ENCODE measurements at regions not wholly inside any gene's neighbourhood (a gene's known extent, or its start where the extent isn't known, plus 50 kb on each side); places are given as distances from the start of the nearest gene placed in this dataset.

DNA sequence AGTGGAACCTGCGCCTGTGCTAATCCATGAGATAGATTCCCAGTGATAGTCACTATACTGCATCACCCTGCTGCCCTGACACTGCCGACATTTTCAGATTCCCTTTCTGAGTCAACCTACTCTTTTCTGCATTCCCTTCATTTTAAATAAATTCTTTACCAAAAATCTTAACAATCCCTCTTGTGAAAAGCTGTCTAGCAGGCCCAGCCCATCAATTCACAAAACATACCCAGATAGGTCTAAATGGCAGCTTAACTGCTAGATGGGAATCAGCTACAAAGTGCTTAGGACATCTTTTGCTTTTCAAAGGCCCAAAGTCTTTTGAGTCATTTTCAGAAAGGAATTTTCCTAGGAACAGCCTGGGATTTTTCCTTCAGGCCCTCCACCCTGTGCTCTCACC is 180.1 kb upstream of the PTBP2 start (continued):
- TF ChIP-seq, protein P1, sequence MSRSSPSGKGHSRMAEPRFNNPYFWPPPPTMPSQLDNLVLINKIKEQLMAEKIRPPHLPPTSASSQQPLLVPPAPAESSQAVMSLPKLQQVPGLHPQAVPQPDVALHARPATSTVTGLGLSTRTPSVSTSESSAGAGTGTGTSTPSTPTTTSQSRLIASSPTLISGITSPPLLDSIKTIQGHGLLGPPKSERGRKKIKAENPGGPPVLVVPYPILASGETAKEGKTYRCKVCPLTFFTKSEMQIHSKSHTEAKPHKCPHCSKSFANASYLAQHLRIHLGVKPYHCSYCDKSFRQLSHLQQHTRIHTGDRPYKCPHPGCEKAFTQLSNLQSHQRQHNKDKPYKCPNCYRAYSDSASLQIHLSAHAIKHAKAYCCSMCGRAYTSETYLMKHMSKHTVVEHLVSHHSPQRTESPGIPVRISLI (CRISPR knock-in tag; IDR thresholded peaks at IDR 0.05; ENCODE audit: borderline replicate concordance), result no peak
- TF ChIP-seq MATR3 (CRISPR knock-in tag; IDR thresholded peaks at IDR 0.05) (no peak), ELF3 (CRISPR knock-in tag; IDR thresholded peaks at IDR 0.05) (no peak), SAP130 (CRISPR knock-in tag; IDR thresholded peaks at IDR 0.05; ENCODE audit: low read depth) (no peak), ZNF552 (CRISPR knock-in tag; IDR thresholded peaks at IDR 0.05; ENCODE audit: borderline replicate concordance) (no peak)
- TF ChIP-seq, protein P2, sequence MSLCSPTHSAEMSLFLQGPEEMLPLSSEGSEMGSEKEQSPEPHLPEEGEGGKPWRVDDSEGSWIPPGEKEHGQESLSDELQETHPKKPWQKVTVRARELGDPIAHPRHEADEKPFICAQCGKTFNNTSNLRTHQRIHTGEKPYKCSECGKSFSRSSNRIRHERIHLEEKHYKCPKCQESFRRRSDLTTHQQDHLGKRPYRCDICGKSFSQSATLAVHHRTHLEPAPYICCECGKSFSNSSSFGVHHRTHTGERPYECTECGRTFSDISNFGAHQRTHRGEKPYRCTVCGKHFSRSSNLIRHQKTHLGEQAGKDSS (CRISPR knock-in tag; IDR thresholded peaks at IDR 0.05; ENCODE audit: borderline replicate concordance, low read depth), result no peak
- TF ChIP-seq, protein P3, sequence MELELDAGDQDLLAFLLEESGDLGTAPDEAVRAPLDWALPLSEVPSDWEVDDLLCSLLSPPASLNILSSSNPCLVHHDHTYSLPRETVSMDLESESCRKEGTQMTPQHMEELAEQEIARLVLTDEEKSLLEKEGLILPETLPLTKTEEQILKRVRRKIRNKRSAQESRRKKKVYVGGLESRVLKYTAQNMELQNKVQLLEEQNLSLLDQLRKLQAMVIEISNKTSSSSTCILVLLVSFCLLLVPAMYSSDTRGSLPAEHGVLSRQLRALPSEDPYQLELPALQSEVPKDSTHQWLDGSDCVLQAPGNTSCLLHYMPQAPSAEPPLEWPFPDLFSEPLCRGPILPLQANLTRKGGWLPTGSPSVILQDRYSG (CRISPR knock-in tag; IDR thresholded peaks at IDR 0.05), result no peak

DNA sequence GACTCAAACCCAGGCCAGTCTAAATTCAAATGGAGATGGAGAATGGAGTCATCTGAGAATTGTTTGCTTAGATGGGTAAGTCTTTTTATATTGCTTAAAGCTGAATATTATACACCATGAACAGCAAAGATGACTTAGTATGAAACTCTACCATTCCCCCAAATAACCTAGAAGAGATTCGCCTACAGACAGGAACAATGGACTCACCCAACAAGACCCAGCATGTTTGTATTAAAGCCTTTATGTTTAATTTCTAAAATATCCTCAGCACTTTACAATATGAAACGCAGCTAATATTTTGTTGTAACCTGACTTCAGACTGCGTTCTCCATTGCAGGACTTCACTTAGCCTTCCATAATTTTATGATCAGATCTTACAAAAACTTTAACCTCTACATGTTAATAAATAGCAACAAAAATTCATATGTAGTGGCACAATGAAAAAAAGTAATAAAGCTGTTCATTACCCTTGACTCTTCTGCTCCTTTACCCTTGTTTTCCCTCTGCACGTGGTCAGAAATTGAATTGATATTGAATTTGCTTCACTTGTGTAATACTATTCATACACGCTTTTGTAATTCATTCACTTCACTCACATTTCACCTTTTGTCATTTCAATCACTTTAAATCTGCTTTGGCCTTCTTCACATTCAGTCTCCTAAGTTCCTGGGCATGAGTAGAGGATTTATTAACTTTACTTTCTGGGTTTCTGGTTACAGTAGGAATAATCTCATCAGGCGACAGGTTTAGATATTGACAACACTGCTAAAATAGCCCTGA is 177.3 kb upstream of the PTBP2 start:
- Histone ChIP-seq H4K20me1 (ENCODE audit: insufficient read depth, low read length) (no peaks in the 10 kb centered on the region), H3K27ac (ENCODE audit: extremely low read length, insufficient read depth, low read length) (no peak overlapping the region), H3K4me2 (ENCODE audit: low read depth, low read length) (no peak overlapping the region), H3K9me3 (ENCODE audit: low read length) (no peaks in the 10 kb centered on the region), H3K4me3 (replicated peaks in 1 of 3; ENCODE audit: insufficient read depth in 1 of 3, low read depth in 2 of 3, low read length in 3 of 3) (no peak overlapping the region), H3K27me3 (ENCODE audit: control insufficient read depth in 1 of 2, insufficient read depth in 2 of 2, low read length in 2 of 2) (0 out of 5 replicates have a peak, but pooled peaks cover 0 to 3% of the 10 kb centered on the region in 2 experiments), H2AFZ (ENCODE audit: low read length) (no peak overlapping the region), H3K9ac (ENCODE audit: insufficient read depth, low read depth, low read length) (no peak overlapping the region), H3K4me1 (ENCODE audit: insufficient read depth, low read length) (no peaks in the 10 kb centered on the region), H3K36me3 (replicated peaks in 1 of 2; ENCODE audit: control insufficient read depth in 1 of 2, insufficient read depth in 2 of 2, low read length in 2 of 2) (no peaks in the 10 kb centered on the region), H3K79me2 (ENCODE audit: insufficient read depth, low read length) (no peaks in the 10 kb centered on the region)
- no TSS peak for BruUV-seq (replicated peaks)
- in situ Hi-C loops (cut with HindIII; ENCODE audit: extremely low pct_ligation_motif_present, low pct_unique_long_range_greater_than_20kb), result no loop called here
- no peak for DNase-seq (ENCODE audit: low spot score)
- POLR2A ChIA-PET, result no interaction called here
- no peak for FAIRE-seq
- ATAC-seq, result no peak
- intact Hi-C loops (cut with micrococcal nuclease; ENCODE audit: unreplicated experiment), result no loop called here
- WGBS (ENCODE audit: low lambda C conversion rate), result 23% methylated on average over 6 of the region's 6 CpGs
- CTCF ChIA-PET (ENCODE audit: low intra/inter-chr PET ratio, low total read pairs), result no interaction called here
- TF ChIP-seq, protein P4, sequence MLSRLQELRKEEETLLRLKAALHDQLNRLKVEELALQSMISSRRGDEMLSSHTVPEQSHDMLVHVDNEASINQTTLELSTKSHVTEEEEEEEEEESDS (CRISPR knock-in tag; IDR thresholded peaks at IDR 0.05; ENCODE audit: borderline replicate concordance), result no peak
- TF ChIP-seq, protein P5, sequence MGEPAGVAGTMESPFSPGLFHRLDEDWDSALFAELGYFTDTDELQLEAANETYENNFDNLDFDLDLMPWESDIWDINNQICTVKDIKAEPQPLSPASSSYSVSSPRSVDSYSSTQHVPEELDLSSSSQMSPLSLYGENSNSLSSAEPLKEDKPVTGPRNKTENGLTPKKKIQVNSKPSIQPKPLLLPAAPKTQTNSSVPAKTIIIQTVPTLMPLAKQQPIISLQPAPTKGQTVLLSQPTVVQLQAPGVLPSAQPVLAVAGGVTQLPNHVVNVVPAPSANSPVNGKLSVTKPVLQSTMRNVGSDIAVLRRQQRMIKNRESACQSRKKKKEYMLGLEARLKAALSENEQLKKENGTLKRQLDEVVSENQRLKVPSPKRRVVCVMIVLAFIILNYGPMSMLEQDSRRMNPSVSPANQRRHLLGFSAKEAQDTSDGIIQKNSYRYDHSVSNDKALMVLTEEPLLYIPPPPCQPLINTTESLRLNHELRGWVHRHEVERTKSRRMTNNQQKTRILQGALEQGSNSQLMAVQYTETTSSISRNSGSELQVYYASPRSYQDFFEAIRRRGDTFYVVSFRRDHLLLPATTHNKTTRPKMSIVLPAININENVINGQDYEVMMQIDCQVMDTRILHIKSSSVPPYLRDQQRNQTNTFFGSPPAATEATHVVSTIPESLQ (CRISPR knock-in tag; conservative IDR thresholded peaks at IDR 0.05), result no peak
- TF ChIP-seq ZSCAN30 (CRISPR knock-in tag; IDR thresholded peaks at IDR 0.05), result no peak
- no peak for TF ChIP-seq GTF3A (CRISPR knock-in tag; conservative IDR thresholded peaks at IDR 0.05)
- no peak for TF ChIP-seq MED8 (CRISPR knock-in tag; IDR thresholded peaks at IDR 0.05; ENCODE audit: insufficient replicate concordance)
- TF ChIP-seq, protein P6, sequence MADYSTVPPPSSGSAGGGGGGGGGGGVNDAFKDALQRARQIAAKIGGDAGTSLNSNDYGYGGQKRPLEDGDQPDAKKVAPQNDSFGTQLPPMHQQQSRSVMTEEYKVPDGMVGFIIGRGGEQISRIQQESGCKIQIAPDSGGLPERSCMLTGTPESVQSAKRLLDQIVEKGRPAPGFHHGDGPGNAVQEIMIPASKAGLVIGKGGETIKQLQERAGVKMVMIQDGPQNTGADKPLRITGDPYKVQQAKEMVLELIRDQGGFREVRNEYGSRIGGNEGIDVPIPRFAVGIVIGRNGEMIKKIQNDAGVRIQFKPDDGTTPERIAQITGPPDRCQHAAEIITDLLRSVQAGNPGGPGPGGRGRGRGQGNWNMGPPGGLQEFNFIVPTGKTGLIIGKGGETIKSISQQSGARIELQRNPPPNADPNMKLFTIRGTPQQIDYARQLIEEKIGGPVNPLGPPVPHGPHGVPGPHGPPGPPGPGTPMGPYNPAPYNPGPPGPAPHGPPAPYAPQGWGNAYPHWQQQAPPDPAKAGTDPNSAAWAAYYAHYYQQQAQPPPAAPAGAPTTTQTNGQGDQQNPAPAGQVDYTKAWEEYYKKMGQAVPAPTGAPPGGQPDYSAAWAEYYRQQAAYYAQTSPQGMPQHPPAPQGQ (CRISPR knock-in tag; IDR thresholded peaks at IDR 0.05; ENCODE audit: borderline replicate concordance), result no peak
